ENCODE measurements at regions not wholly inside any gene's neighbourhood (a gene's known extent, or its start where the extent isn't known, plus 50 kb on each side); places are given as distances from the start of the nearest gene placed in this dataset.

GRCh38 chr13:111555268-111555808 is 234.9 kb downstream of the TEX29 start:
- no peak for TF ChIP-seq CTCF (IDR thresholded peaks at IDR 0.05 in 8 of 11, conservative IDR thresholded peaks at IDR 0.05 in 3 of 11)
- no peak for TF ChIP-seq POLR2AphosphoS5 (IDR thresholded peaks at IDR 0.05)

Data from spleen (tissue), 7 donors.